ENCODE measurements at regions not wholly inside any gene's neighbourhood (a gene's known extent, or its start where the extent isn't known, plus 50 kb on each side); places are given as distances from the start of the nearest gene placed in this dataset.

DNA sequence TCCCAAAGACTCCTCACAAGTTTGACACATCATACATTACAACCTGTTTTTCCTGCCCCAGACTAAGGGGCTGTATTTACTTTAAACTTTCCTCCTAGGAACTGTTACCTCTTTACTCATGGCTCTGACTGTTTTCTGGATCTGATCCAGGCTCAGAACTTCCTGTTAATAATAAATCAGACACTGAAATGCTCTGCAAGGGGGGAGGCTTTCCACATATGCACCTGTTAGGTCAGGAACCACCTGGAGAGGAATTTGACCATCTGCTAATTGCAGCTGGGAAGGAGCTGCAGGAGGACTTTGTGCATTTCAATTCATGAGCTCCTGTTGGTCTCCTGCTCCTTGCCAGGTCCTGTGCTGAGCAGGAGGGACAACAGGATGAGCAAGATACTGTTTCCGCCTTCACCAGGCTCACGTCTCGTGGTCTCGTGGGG is 476.9 kb upstream of the CDH5 start:
- DNase-seq (ENCODE audit: extremely low read depth, low read depth) = no peak

DNA sequence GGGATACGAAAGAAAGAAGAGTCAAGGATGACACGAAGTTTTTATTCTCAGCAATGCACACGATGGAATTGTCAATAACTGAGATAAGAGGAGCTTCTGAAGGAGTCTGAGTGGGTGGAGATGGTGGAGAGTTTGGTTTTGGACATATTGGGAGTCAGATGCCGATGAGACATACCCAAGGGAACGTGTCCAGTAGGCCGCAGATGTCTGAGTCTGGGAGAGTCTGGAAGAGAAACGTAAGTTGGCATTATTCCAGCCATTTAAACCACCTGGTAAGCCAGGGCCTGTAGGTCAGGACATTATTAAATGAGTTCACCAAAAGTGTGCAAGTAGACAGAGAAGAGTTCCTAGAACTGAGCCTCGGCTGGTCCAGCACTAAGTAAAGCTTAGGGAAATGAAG is 478.3 kb upstream of the CDH5 start:
- no peak for DNase-seq (ENCODE audit: extremely low read depth, low read depth)

DNA sequence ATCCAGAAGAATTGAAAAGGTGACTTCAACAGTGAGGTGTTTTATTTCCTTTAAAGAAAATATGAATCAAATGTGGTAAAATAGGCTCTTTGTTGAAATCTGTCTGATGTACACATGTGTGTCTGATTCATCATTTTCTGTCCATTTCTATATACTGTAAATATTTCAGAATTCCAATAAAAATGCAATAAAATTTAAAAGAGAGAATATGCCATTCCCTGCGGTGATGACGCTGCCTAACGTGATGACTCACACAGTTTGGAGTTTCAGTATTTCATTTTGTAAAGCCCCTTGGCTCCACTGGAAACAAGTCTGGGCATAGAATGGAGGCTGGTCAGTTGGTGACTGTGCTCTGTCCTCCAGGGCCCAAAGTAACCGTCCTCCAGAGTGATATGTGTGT is 482.5 kb upstream of the CDH5 start:
- no peak for DNase-seq (ENCODE audit: extremely low read depth, low read depth)

DNA sequence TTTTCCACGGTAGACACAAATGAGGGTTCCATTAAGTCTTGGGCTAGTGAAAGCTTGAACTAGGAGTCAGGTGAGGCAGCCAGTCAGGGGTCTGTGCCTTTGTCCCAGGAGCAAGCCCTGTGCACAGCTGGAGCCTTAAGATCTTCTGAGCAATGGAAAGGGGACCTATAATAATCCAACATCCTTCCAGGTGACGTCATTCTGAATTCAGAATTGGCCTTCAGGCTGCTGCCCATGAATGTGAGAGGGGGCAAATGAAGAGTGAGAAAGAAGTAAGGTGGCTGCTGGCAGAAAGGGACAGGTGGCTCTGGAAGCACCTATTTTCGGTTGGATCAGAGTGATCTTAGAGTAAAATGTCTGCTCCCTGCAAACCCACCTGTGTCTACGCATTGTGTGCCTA is 488.1 kb upstream of the CDH5 start:
- no peak for DNase-seq (ENCODE audit: extremely low read depth, low read depth)

DNA sequence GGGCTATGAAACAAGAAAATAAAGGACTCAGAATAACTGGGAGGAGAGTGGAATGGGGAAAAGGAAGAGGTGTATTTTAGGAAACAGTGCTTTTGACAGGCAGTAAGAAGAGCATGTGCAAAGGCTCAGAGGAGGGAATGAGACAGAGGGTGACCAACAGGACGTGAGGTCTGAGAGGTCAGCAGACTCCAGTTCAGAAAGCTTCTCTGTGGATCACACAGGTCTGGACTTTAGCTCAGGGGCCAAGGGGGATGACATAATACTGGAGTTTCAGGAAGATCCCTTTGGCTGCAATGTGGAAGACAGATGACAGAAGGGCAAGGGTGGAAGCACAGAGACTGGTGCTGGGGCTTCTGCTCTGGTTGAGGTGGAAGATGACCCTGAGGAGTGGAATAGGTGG is 489.9 kb upstream of the CDH5 start:
- DNase-seq (ENCODE audit: extremely low read depth, low read depth) = no peak

DNA sequence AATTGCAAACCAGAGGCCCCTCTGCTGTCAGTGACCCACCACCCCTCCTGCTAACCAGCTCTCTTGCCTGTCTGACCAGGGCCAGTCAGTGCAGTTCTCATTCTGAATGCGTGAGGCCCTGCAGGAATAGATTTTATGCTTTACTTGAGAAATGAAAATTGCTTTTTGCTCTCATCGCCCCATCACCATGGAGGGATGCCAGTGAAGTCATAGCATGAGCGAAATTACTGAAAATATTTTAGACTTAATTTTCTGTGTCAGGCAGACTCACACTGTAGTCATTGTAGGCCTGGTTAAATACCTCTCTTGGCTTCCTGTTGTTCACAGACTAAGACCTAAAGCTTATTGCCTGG is 490.5 kb upstream of the CDH5 start:
- DNase-seq (ENCODE audit: extremely low read depth, low read depth) = no peak

DNA sequence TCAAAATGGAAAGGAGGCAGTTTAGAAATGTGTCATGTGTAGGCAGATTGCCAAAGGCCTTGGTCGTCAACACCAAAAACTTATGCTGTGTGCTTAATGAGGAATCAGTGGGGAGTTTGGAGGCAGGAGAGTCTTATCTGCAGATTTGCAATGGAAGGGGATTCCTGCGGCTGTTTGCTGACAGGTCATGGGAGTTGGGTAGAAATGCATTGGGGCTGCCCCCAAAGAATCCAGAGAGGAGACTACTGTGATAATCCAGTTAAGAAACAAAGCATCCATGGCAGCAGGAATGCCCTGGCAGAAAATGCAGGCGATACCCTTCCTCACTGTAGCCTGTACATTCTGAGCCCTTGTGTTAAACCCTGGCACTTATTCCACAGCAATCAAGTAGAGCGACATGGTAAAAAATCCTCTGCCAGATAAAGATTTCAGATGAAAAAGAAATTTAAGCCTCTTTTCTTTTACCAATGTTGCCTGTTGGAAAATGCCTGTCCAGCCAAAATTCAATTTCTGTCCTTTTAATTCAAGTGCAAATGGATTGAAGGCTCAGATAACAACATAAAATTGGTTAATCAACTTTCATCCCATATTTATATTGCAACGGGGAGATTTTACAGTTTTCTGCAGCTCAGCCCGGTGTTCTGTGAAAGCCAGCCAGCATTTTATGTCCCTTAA is 491.0 kb upstream of the CDH5 start:
- DNase-seq (ENCODE audit: extremely low read depth, low read depth) = no peak

DNA sequence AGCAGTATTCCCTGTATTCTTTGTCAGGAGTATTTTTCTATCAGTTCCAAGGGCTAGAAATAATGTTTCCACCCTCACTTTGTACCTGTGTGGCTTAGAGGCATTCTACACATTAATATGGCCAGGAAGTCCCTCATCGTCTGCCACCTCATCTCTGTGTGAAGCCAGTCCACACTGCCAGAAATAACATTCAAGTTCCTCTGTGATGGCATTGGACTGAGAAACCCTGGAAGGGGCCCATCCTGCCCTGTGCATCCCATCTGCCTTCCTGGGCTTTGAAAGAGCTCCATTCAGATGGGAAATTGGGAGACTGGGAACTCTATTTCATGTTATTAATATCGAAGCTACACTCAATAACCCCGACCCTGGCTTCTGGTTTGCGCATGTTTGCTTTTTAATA is 497.2 kb upstream of the CDH5 start:
- no peak for DNase-seq (ENCODE audit: extremely low read depth, low read depth)

DNA sequence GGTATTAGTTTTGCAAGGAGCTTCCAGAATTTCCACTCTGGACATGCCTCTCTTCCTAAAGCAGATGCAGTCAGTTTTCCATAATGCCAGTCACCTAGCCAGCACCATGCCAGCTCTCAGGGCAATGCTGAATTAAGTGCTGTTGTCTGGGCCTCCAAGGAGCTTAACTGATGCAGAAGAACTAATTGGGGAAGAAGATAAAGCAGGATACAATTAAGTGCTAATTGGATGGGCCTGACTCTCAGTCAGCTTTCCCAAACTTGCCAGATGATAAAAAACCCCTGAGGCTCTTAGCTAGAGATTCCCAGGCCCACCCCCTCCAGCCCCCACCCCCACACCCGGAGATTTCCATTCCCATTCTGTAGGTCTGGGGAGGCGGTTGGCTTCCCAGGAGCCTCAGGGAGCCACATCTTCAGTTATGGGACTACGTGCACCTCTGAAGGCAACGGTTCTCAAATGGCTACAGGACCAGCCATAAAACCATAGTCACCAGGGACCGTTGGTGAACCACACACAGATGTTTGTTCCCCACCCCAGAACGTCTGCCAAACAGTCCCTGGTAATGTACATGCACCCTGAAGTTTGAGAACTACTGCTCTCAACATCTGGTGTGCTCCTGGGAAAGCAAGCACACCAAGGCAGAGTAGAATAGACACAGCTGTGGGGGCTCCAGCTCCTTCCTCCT is 499.1 kb upstream of the CDH5 start:
- DNase-seq (ENCODE audit: extremely low read depth, low read depth) = no peak

DNA sequence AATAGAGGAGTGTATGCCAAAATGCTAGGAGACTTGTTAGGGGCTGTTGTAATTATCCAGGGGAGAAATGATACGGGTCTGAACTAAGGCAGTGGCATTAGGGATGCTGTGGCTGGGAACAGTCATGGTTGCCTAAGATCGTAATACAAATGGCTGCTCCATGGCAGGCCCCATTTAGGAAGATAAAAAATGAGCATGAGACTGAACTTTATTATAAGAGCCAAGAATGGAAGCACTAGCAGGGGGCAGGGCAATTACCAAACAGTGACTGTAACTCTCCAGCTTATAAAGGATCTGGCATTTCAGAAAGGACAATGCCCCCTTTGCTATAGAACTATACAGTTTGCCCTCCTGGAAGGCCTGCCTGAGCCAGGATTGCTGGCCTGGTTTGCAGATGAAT is 503.3 kb upstream of the CDH5 start:
- DNase-seq (ENCODE audit: extremely low read depth, low read depth) = no peak

DNA sequence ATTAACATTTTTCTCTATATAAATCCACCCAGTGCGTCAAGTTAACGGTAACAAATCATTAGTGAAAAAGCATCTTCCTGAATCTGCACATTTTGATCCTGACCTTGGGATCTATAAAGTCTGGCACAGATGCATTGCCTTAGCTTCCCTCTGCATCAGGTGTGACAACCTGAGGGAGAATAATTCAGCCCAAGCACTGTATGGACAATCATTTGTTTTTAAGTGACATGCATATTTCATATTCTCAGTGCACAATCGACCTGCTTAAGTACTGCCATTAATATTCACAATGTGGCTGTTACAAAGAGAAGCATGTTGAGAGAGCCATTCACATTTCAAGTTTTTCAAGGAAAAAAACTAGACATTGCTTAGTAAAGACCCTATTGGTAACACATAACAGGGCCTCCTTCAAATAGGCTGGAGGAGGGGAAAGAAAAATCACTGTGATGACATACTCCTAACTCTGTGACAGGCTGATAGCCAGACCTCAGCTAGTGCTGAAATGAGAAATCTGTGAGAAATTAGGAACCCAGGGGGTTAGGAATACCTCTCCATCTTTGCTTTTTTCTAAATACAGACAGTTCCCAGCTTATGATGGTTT is 505.3 kb upstream of the CDH5 start:
- DNase-seq (ENCODE audit: extremely low read depth, low read depth) = no peak

DNA sequence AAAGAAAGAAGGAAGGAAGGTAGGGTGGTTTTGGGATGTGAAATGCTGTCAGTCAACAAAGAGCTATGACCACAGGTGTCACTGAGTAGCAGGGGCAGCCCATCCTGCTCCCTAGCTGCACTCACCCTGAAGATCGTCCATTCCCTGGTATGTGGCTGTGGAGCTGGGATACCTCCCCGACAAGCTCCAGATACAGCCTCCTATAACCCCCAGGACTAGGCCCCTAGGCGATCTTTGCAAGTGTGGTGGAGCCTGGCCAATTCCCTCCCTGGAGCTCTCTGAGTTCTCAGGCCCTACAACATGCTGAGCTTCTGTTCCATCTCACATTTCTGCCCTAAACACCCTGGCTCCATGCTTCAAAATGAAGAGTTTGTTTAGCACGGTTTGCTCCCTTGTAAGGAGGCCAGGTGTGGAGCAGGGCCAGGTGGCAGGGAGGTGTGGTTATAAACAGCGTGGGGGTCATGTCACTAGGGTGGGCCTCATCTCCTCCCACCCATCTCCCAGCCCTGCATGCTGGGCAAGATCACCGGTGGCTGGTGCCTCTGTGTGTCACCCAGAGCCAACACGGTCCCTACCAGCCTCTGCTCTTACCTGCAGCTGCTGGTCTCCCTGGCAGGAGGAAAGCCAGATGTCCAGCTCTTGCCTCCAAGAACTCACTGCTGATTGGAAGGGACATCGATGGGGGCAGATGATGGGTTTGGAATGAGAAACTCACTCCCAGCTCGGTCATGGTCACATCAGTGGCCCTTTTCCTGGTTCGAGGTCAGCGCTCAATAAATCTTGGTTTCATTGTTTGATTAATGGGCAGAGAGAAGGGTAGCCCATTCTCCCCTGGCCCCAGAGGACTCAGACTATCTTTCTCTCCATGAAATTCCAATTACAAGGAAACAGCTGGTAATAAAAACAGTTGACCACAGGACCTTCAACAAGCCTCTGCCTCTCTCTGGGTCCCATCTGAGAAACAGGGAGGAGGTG is 511.0 kb upstream of the CDH5 start:
- DNase-seq (ENCODE audit: extremely low read depth, low read depth) = no peak

DNA sequence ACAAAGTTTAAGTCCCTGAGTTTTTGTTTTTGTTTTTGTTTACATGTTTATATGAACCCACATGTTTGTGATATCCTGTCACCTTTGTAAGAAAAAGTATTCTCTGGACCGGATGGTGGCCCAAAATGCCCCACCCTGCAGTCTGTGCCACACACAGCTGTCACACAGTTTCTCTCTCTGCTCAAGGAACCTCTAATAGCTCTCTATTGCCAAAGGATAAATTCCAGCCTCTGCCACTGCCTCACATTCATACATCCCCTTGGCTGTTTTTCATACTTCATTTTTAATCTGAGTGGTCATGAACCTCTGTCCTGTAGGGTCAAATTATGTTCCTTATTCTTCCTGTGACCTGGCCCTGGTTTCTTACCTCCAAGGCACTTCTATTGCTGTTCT is 520.3 kb upstream of the CDH5 start:
- no peak for DNase-seq (ENCODE audit: extremely low read depth, low read depth)

DNA sequence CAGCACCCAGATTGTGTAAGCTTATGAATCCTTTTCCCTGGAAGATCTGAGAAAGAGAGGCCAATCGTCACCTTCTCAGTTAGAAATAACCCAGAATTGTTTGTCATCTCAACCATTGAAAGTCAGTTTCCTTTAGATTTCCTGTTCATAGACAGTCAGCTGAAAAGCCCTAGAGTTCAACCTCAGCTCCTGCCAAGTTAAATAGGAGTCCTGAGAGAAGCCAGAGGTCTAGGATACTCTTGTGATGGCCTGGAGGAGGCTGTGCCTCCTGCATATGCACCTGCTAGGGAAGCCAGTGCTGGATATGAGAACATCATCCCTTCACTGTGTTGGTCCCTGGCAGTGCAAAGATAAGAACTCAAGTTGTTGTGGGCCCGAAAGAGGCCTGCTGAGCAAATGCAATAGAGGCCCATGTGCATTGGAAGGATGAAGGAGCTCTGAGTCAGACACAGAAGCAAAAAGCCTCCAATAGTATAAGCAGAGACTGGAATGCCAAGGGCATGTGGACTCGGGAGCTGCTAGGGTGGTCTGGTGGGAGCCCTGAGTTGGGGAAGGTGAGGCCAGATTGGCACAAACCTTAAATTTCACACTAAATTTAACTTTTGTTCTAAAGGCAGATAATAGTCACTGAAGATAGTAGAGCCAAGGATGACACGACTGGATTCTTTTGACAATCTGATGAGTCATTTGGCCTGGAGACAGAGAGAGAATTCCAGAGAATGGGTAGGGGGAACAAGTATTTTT is 520.9 kb upstream of the CDH5 start:
- DNase-seq (ENCODE audit: extremely low read depth, low read depth) = peak; percentile 32

DNA sequence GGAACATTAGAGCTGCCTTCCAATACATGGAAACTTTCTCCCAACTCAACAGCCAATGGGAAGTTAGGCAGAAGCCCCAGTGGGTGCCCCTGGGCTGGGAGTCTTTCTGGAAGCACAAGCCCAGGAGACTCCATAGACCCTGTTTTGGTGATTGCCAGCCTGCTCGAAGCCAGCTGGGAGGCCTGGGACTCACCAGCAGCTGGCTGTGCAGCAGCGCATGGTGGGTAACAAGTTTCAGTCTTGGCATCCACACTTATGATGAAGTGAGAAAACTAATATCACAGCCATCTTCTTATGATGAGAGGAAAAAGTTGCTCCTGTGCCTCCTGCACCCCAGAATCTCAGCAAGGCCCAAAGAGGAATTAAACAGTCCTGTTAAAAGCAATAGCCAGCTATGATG is 522.5 kb upstream of the CDH5 start:
- no peak for DNase-seq (ENCODE audit: extremely low read depth, low read depth)

DNA sequence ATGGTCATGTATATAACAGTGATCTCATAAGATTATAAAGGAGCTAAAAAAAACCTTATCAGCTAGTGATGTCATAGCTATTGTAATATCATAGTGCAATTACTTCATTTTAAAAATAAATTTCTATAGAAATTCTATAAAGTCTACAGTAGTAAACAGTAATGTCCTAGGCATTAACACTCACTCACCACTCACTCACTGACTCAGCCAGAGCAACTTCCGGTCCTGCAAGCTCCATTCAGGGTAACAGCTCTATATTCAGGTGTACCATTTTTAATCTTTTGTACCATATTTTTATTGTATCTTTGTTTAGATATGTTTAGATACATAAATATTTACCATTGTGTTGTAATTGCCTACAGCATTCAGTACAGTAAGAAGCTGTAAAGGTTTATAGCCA is 524.4 kb upstream of the CDH5 start:
- DNase-seq (ENCODE audit: extremely low read depth, low read depth) = no peak

DNA sequence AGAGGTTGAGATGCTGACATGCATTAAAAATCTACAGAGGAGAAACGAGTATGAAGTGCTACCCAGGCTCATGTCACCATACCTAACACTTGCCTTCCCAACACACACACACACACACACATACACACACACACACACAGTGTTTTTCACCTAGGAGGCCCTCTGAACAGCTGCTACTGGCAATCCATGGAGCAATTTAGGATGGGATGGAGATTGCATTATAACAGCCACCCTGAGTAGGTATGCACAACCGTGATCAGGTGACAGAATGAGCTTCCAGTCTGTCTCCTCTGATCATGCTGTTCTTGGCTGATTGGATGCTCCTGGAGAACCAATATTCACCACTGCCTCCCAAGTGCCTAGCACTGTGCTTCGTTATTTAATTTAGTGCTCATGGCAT is 528.5 kb upstream of the CDH5 start:
- no peak for DNase-seq (ENCODE audit: extremely low read depth, low read depth)

DNA sequence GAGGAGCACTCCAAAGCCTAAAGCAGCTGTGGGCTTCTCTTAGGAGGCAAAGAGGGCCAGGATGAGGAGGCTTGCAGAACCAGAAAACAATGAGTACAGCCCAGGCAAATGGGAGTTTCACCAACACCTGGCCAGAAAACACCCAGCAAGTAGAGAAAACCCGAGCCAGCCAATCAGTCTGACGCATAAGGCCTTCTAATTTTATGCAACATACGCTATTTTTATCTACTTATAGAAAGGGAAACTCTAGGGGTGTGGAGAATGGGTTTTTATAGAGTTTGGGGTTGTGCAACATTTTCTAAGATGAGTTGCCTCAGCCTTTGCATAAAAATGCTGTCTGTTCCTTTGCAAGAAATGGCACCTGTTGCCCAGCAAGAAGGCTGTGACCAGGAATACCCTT is 529.0 kb upstream of the CDH5 start:
- no peak for DNase-seq (ENCODE audit: extremely low read depth, low read depth)

DNA sequence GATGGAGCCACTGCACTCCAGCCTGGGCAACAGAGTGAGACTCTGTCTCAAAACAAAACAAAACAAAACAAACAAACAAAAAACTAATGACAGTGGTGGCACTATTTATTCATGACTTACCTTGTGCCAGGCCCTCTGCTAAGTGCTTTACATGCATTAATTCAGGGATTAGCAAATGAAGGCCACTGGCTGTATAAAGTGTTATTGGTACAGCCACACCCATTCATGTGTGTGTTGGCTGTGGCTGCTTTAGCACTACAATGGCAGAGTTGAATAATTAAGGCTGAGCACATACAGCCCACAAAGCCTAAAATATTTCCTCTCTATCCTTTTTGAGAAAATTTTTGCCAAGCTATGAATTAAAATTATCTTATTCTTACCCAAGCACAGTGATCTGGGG is 531.8 kb upstream of the CDH5 start:
- no peak for DNase-seq (ENCODE audit: extremely low read depth, low read depth)

DNA sequence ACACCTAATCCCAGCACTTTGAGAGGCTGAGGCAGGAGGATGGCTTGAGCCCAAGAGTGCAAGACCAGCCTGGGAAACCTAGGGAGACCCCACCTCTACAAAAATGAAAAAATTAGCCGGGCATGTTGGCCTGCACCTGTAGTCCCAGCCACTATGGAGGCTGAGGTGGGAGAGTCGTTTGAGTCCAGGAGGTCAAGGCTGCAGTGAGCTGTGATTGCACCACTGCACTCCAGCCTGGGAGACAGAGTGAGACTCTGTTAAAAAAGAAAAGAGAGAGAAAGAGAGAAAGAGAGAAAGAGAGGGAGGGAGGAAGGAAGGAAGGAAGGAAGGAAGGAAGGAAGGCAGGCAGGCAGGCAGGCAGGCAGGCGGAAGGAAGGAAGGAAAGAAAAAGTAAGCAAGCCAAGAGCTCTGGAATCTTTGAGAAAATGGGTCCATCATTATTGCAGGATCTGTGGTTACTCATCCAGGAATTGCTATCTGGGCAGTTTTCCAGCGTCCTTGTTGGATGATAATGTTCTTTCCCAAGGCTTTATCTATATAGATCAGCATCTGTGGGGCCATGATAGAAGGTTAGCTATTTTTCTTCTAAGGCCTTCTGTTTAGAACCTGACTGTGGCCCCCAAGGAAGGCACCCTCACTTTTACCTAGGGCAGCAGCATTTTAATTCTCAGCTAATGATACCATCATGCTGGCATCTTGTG is 533.2 kb upstream of the CDH5 start:
- DNase-seq (ENCODE audit: extremely low read depth, low read depth) = no peak

Measured in NCI-H460 (cell line).